GM12873 (cell line): ENCODE measurements at regions not wholly inside any gene's neighbourhood (a gene's known extent, or its start where the extent isn't known, plus 50 kb on each side); places are given as distances from the start of the nearest gene placed in this dataset.

Experiments
- CTCF ChIP-seq: IDR thresholded peaks from 2 replicates; pipeline ENCODE4 v1.5.1; 2012; ENCODE audit warnings: low read depth, mild to moderate bottlenecking, moderate library complexity, low read length, control low read depth; ENCODE audit not compliant: insufficient read depth; ENCODE audit errors: missing control alignments

DNA sequence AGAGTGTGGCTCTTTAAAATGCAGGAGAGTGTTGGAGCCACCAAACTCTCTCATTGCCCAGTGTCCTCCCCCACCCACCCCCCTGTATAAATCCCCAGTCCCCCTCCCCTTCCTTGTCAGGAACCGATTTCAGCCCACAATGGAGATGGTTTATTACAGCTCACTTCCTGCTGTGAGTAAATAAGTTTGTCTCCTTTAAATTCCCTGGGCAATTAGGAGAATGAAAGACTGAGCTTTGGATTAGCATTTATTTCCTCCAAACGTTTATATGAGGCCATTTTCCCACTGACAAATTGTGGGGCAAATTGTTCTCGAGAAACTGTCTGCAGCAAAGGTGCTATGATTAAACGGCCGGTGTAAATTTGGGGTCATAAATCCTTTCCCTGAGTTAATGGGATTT, 128.8 kb downstream of the DHX35 start:
- no peak for TF ChIP-seq CTCF

DNA sequence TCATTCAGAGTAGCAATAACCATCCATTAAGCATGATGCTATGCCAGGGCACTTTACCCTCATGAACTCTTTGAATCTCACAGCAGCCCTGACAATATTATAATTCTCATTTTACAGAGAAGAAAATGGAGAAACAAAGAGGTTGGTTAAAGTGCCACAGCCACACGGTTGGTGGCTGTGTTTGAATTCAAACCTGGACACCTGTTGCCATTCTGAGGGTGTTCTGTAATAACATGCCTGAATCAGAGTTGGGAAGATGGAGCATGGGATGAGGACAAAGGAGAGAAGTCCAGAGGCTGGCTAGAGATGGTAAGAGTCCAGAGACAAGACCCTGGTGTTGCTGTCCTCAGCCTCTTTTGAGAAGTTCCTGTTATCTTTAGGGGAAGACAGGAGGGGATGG, 127.7 kb downstream of the DHX35 start:
- TF ChIP-seq CTCF, result no peak
